Myocyte (in vitro differentiated cells): ENCODE measurements at regions not wholly inside any gene's neighbourhood (a gene's known extent, or its start where the extent isn't known, plus 50 kb on each side); places are given as distances from the start of the nearest gene placed in this dataset.
A peak's percentile ranks its signal among the peaks of the same experiment; 100 is the strongest.

Experiments used
- DNase-seq: peaks from one replicate; pipeline ENCODE4 v3.0.0-alpha.2; 2012; ENCODE audit warnings: low read depth

GRCh38 chr3:147846293-147846692 is 437.1 kb downstream of the ZIC1 start:
- DNase-seq: no peak

GRCh38 chr3:147846854-147847478 is 437.8 kb downstream of the ZIC1 start:
- no peak for DNase-seq

GRCh38 chr3:147851062-147851461 is 441.9 kb downstream of the ZIC1 start:
- DNase-seq: no peak

- no peak for DNase-seq
These were observed 445.4 kb downstream of the ZIC1 start for GRCh38 chr3:147854542-147854941.

- DNase-seq: no peak
These were observed 455.7 kb downstream of the ZIC1 start for GRCh38 chr3:147864754-147865354.

GRCh38 chr3:147866561-147866960 is 457.4 kb downstream of the ZIC1 start:
- no peak for DNase-seq

GRCh38 chr3:147872568-147872967 is 463.4 kb downstream of the ZIC1 start:
- DNase-seq: no peak

- DNase-seq: no peak
These were observed 466.3 kb downstream of the ZIC1 start for GRCh38 chr3:147875498-147875897.

GRCh38 chr3:147881933-147882332 is 472.8 kb downstream of the ZIC1 start:
- no peak for DNase-seq

- DNase-seq: no peak
These were observed 477.7 kb downstream of the ZIC1 start for GRCh38 chr3:147886879-147887278.

- DNase-seq: no peak
These were observed 478.6 kb downstream of the ZIC1 start for GRCh38 chr3:147887797-147888196.

- DNase-seq: no peak
These were observed 480.9 kb downstream of the ZIC1 start for GRCh38 chr3:147890114-147890513.

GRCh38 chr3:147895509-147895908 is 486.3 kb downstream of the ZIC1 start:
- no peak for DNase-seq

- DNase-seq: no peak
These were observed 491.7 kb downstream of the ZIC1 start for GRCh38 chr3:147900851-147901250.

GRCh38 chr3:147903026-147903425 is 493.9 kb downstream of the ZIC1 start:
- DNase-seq: no peak

GRCh38 chr3:147904421-147904820 is 495.3 kb downstream of the ZIC1 start:
- no peak for DNase-seq

- DNase-seq: no peak
These were observed 497.1 kb downstream of the ZIC1 start for GRCh38 chr3:147906285-147906684.

- DNase-seq: no peak
These were observed 505.4 kb downstream of the ZIC1 start for GRCh38 chr3:147914532-147914931.

- DNase-seq: peak; percentile 51
These were observed 505.9 kb downstream of the ZIC1 start for GRCh38 chr3:147915057-147915456.

GRCh38 chr3:147919496-147919895 is 510.3 kb downstream of the ZIC1 start:
- no peak for DNase-seq

GRCh38 chr3:147921051-147921450 is 511.9 kb downstream of the ZIC1 start:
- DNase-seq: peak; percentile 71

- peak; percentile 81 for DNase-seq
These were observed 515.6 kb downstream of the ZIC1 start for GRCh38 chr3:147924755-147925154.

- DNase-seq: no peak
These were observed 516.1 kb downstream of the ZIC1 start for GRCh38 chr3:147925272-147925671.
